ENCODE measurements at regions not wholly inside any gene's neighbourhood (a gene's known extent, or its start where the extent isn't known, plus 50 kb on each side); places are given as distances from the start of the nearest gene placed in this dataset.

GRCh38 chr13:59474696-59475095 lies 689.0 kb downstream of the DIAPH3 start:
- DNase-seq = no peak

DNA sequence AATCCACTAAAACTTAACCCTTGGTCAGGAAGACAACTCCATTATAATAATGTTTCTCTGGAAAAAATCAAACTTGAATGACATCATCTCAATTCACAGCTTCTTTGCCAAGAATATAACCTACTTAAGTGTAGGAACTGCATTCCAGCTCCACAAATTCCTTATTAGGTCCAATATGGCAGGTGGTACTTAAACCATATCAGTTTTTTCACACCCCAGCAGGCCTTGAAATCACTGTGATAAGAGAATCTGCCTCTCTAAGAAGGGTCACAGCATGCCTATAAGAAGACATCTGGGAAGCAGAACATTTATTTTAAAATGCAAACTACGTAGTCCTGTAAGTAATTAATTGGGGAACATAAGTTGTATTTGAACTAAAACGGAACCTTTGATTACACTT lies 687.8 kb downstream of the DIAPH3 start:
- no peak for DNase-seq

DNA sequence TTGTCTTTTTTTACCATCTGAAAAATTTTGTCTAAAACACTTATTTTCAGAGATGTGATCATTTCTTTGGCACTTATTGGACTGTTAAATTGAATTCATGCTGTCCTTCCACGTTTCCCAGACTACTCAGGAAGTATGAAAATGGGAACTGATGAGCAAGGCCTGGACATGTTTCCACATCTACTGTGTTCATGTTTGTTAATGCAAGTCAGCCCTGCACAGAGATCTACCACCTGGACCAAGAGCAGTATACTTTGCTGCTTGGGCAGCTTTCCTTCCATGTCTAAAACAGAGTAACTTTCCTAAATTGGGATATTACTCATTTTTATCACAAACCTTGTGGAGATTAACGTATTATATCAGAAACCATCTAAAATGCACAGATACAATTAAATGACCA lies 687.4 kb downstream of the DIAPH3 start:
- no peak for DNase-seq

GRCh38 chr13:59477011-59477410 lies 686.7 kb downstream of the DIAPH3 start:
- DNase-seq = no peak

GRCh38 chr13:59478908-59479307 lies 684.8 kb downstream of the DIAPH3 start:
- DNase-seq = no peak

- DNase-seq = no peak
These were observed 684.1 kb downstream of the DIAPH3 start for GRCh38 chr13:59479629-59480028.

DNA sequence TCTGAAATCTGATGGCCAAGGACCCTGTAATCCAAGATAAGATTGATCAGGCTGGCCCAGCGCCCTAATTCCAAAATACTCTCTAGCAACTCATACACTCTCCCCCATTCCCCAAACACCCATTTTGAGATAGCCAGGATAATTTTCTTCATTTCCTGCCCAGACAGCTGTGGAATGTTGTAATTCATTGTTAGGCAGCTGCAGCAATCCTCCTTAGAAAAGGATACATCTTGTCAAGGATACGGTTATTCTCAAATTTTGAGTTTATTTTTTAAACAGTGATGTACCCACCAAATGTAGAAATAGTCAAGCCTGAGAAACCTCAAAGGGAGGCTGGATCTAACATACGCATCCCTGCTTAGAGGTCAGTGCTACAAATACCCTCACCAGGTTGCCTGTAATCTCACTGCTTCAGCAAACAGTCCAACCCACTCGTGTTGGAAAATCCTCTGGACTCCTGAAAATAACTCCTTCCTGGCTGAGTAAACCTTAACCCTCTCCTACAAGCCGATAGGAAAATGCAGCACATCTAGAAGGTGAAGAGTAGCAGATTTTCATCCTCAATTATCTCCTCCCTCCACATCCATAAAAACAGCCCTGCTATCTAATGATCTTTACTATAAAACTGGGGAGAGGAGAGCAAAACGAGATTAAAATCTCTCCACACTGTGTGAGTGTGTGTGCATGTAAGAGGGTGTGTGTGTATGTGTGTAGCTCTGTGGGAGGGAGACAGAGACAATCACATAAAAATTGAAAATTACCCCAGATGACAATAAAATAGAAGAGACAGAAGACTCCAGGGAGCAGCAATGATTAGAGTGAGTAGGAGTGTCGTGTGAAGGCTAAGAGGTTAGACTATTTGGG lies 683.1 kb downstream of the DIAPH3 start:
- DNase-seq = no peak

DNA sequence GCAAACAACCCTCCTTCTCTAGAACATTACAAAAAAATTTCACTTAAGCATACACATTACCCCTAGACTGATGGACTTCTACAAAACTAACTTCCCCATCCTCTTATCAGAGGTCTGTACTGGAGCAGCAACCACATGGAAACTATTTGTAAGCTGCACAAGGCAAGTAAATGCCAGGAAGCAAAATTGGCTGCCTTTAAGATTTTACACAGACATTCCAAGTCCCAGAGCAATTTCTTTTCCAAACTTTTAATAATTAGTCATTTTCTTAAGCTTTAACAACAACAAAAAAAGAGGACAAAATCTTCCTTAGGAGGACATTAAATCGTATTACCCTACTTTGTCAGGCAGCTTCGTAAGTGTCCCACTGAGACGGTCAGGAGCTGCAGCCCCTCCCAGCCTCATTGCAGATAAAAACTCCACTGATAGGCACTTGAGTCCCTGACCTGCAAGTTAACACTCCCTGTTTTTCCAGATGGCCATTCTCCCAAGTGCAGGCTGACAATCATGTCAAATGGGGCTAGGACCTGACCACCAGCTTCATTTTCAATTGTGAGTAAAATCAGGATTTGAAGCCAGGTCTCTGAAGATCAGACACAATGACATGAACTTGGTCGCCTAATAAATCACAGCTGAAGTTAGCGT lies 680.1 kb downstream of the DIAPH3 start:
- no peak for DNase-seq

- no peak for DNase-seq
These were observed 675.8 kb downstream of the DIAPH3 start for GRCh38 chr13:59487883-59488282.

- no peak for DNase-seq
These were observed 675.3 kb downstream of the DIAPH3 start for GRCh38 chr13:59488436-59488835.

- DNase-seq = no peak
These were observed 673.1 kb downstream of the DIAPH3 start for GRCh38 chr13:59490651-59491050.

DNA sequence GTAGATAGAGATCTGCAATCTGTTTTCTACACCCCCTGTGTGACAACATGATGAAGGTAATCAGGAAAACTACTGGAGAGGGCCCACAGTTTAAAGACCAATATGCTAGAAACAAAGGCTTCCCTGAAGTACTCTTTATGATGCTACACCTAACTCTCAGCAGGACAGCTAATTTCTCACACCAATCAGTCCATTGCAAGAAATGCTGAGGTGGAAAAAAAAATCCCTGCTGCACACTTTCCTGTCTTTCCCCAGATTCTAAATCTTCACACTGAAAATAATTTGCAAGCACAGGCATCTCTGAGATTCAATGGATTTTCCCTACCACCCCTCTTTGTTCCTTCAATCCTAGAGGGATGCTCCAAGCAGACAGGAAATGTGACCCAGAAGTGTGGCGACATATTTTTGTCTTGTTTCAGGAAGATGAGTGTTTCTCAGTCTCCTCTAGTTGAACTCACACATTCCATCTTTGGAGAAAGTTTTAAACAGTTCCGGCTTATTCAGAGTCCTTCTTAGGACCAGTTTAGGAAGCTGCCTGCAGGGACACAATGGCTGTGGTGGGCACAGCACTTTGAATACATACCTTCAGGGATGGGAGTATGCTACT lies 671.6 kb downstream of the DIAPH3 start:
- no peak for DNase-seq

DNA sequence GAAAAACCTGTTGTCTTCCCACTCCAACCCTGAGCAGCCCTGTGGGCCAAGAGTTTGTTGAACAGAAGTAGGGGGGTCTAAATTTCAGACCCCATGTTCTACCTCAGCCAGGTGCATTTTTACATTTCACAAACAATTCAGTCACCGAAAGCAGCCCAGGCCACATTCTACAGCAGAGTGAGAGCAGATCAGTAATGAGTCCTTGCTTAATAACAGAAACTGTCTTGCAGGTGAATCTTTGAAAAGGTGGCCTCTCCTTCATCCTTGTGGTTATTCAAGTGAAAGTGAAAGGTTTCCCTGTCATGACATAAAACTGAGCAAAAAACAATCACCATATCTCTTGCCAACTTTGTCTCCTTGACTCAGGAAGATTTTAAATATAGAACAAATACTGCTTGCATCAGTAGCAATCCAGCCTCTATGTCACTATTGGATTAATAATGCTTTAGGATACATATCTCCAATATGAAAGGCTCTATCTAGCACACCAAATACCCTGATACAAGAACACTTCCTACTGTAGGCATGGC lies 670.2 kb downstream of the DIAPH3 start:
- no peak for DNase-seq

GRCh38 chr13:59494151-59494550 lies 669.6 kb downstream of the DIAPH3 start:
- DNase-seq = no peak

DNA sequence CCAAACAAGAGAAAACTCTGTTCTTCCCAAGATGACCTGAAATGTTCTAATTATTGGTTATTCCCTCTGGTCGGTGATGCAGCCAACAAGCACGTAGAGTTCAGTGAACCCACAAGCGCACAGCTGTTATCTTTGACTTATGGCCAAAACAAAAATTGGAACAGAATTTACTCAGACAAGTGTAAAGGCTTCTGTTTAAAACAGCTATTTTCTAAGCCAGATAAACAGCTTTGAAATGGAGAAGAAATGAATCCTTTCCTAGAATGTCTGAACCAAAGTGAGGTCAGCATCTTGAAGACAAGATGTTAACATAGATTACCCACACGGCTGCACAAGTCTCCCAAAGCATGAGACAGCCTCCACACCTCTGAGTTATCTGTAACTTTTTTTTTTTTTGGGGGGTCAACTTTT lies 669.2 kb downstream of the DIAPH3 start:
- DNase-seq = no peak

GRCh38 chr13:59495299-59495698 lies 668.4 kb downstream of the DIAPH3 start:
- DNase-seq = no peak

- DNase-seq = no peak
These were observed 667.7 kb downstream of the DIAPH3 start for GRCh38 chr13:59495936-59496512.

DNA sequence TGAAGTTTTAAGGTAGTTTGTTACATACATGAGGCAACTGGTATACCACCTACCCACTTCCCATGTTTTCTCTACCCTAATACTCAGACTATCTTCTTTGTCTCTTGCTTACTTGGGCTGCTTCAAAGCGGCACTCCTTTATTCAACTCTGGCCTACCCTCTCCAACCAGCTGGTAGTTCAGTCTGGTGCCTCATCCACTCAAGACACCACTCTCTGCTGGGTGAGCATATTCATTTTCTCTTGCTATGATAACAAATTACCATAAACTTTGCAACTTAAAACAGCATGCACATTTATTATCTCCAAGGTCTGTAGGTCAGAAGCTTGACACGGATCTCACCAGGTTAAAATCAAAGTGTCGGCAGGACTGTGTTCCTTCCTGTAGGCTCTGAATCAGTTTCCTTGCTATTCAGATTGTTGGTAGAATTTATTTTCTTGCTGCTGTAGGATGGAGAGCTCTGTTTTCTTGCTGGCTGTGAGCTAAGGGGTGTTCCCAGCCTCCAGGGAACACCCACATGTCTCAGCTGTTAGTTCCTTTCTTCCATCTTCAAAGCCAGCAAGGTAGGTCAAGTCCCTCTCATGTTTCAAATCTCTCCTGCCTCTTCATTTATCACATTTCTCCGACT lies 666.0 kb downstream of the DIAPH3 start:
- no peak for DNase-seq

GRCh38 chr13:59501004-59501403 lies 662.7 kb downstream of the DIAPH3 start:
- no peak for DNase-seq

DNA sequence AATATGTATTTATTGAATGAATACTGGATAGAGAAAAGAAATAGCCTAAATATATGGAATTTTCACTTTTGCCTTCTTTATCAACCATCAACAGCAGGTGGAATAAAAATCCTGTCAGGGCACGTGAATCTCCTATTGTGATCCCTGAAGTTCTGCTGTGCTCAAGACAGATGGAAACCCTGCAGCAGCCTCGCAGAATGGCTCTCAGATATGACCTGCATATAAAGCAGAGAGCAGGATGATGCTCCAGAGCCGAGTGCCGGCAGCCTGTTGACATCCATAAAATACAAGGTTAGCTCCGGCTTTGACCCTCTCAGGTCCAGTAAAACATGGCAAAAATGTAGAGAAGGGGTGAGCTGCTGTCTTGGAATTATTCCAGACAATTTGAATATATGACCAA lies 659.3 kb downstream of the DIAPH3 start:
- no peak for DNase-seq

GRCh38 chr13:59510386-59510785 lies 653.3 kb downstream of the DIAPH3 start:
- no peak for DNase-seq

- no peak for DNase-seq
These were observed 650.0 kb downstream of the DIAPH3 start for GRCh38 chr13:59513686-59514085.

DNA sequence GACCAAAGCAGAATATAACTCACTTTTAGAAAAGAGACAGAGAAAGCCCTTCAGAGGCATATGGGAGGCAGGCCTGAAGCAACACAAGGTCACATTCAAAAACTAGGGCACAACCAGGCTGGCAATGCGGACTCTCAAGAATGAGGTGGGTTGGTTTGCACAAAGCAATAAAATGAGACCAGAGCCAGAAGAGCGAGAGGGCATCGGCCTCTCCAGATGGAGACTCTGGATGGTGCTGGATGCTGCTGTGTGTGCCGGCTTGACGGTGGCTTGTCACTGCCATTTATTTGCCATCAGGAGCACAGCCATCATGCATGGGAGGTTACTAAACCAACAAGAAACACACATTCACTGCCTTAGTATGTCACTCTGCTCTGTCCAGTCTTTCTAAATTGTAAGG lies 649.4 kb downstream of the DIAPH3 start:
- DNase-seq = no peak
